SJSA1 (cell line): ENCODE measurements at regions not wholly inside any gene's neighbourhood (a gene's known extent, or its start where the extent isn't known, plus 50 kb on each side); places are given as distances from the start of the nearest gene placed in this dataset.

Source experiments
- DNase-seq, 2 experiments: peaks; one replicate each; pipeline ENCODE4 v3.0.0-alpha.2; 2015 to 2020; ENCODE audit warnings: low spot score in 2 of 2, low read depth in 1 of 2
- H3K27ac ChIP-seq: fragments of 250-450 bp; sonication (Bioruptor Pico); 2 replicates; pipeline ENCODE4 v1.5.1; 2020; ENCODE audit warnings: mild to moderate bottlenecking, moderate library complexity
- H3K27me3 ChIP-seq: fragments of 250-450 bp; sonication (Bioruptor Pico); replicated peaks from 2 replicates; pipeline ENCODE4 v1.5.1; 2020; ENCODE audit warnings: mild to moderate bottlenecking, moderate library complexity
- H3K36me3 ChIP-seq: fragments of 250-450 bp; sonication (Bioruptor Pico); 2 replicates; pipeline ENCODE4 v1.5.1; 2020; ENCODE audit warnings: mild to moderate bottlenecking
- H3K4me1 ChIP-seq: fragments of 250-450 bp; sonication (Bioruptor Pico); replicated peaks from 2 replicates; pipeline ENCODE4 v1.6.1; 2021; ENCODE audit warnings: mild to moderate bottlenecking
- H3K4me3 ChIP-seq: fragments of 250-450 bp; sonication (Bioruptor Pico); 2 replicates; pipeline ENCODE4 v1.5.1; 2020; ENCODE audit warnings: mild to moderate bottlenecking
- H3K9me3 ChIP-seq: fragments of 250-450 bp; sonication (Bioruptor Pico); replicated peaks from 2 replicates; pipeline ENCODE4 v1.5.1; 2020; ENCODE audit warnings: mild to moderate bottlenecking

- no peaks in the 10 kb centered on the region for H3K9me3 ChIP-seq
- no peak for DNase-seq
- H3K27me3 ChIP-seq: no peaks in the 10 kb centered on the region; the same call in 1 of the 2 replicates
- H3K4me1 ChIP-seq: no peaks in the 10 kb centered on the region
- H3K4me3 ChIP-seq: no peak overlapping the region
- no peak overlapping the region for H3K27ac ChIP-seq
- no peaks in the 10 kb centered on the region for H3K36me3 ChIP-seq
Measured at GRCh38 chr12:97169889-97170567, 263.0 kb downstream of the NEDD1 start.

- no peak for DNase-seq
- H3K27me3 ChIP-seq: no peaks in the 10 kb centered on the region; the same call in 1 of the 2 replicates
- no peak overlapping the region for H3K4me3 ChIP-seq
- H3K27ac ChIP-seq: no peak overlapping the region
- H3K9me3 ChIP-seq: no peaks in the 10 kb centered on the region
- no peaks in the 10 kb centered on the region for H3K36me3 ChIP-seq
- no peaks in the 10 kb centered on the region for H3K4me1 ChIP-seq
Measured at GRCh38 chr12:97173688-97174410, 266.8 kb downstream of the NEDD1 start.

GRCh38 chr12:97177481-97177880 lies 270.4 kb downstream of the NEDD1 start:
- H3K4me3 ChIP-seq: no peak overlapping the region
- no peaks in the 10 kb centered on the region for H3K27me3 ChIP-seq
- DNase-seq: no peak
- H3K4me1 ChIP-seq: no peaks in the 10 kb centered on the region
- H3K27ac ChIP-seq: no peak overlapping the region
- H3K36me3 ChIP-seq: no peaks in the 10 kb centered on the region
- H3K9me3 ChIP-seq: no peaks in the 10 kb centered on the region

- Histone ChIP-seq H3K4me1 (no peaks in the 10 kb centered on the region), H3K36me3 (no peaks in the 10 kb centered on the region), H3K9me3 (no peaks in the 10 kb centered on the region), H3K27ac (no peak overlapping the region), H3K4me3 (no peak overlapping the region), H3K27me3 (no peaks in the 10 kb centered on the region)
- DNase-seq: no peak
Measured at GRCh38 chr12:97181571-97182265, 274.7 kb downstream of the NEDD1 start.

- H3K9me3 ChIP-seq: no peaks in the 10 kb centered on the region
- DNase-seq: no peak
- H3K4me3 ChIP-seq: no peak overlapping the region
- no peaks in the 10 kb centered on the region for H3K27me3 ChIP-seq
- no peak overlapping the region for H3K27ac ChIP-seq
- no peaks in the 10 kb centered on the region for H3K36me3 ChIP-seq
- H3K4me1 ChIP-seq: no peaks in the 10 kb centered on the region
Measured at GRCh38 chr12:97182769-97183168, 275.7 kb downstream of the NEDD1 start.

GRCh38 chr12:97184127-97184773 lies 277.2 kb downstream of the NEDD1 start:
- Histone ChIP-seq H3K36me3 (no peaks in the 10 kb centered on the region), H3K4me1 (no peaks in the 10 kb centered on the region), H3K27ac (no peak overlapping the region), H3K27me3 (no peaks in the 10 kb centered on the region), H3K9me3 (no peaks in the 10 kb centered on the region), H3K4me3 (no peak overlapping the region)
- no peak for DNase-seq

GRCh38 chr12:97185567-97185966 lies 277.0 kb upstream of the RMST start:
- no peaks in the 10 kb centered on the region for H3K27me3 ChIP-seq
- no peaks in the 10 kb centered on the region for H3K9me3 ChIP-seq
- no peak overlapping the region for H3K27ac ChIP-seq
- no peak overlapping the region for H3K4me3 ChIP-seq
- no peaks in the 10 kb centered on the region for H3K4me1 ChIP-seq
- no peak for DNase-seq
- H3K36me3 ChIP-seq: no peaks in the 10 kb centered on the region

GRCh38 chr12:97194546-97194945 lies 268.1 kb upstream of the RMST start:
- no peak overlapping the region for H3K4me3 ChIP-seq
- no peaks in the 10 kb centered on the region for H3K36me3 ChIP-seq
- DNase-seq: no peak
- no peaks in the 10 kb centered on the region for H3K9me3 ChIP-seq
- H3K27me3 ChIP-seq: no peaks in the 10 kb centered on the region
- H3K4me1 ChIP-seq: no peaks in the 10 kb centered on the region
- no peak overlapping the region for H3K27ac ChIP-seq

GRCh38 chr12:97200181-97200580 lies 262.4 kb upstream of the RMST start:
- H3K27ac ChIP-seq: no peak overlapping the region
- no peaks in the 10 kb centered on the region for H3K4me1 ChIP-seq
- H3K4me3 ChIP-seq: no peak overlapping the region
- DNase-seq: no peak
- no peaks in the 10 kb centered on the region for H3K27me3 ChIP-seq
- H3K9me3 ChIP-seq: no peaks in the 10 kb centered on the region
- H3K36me3 ChIP-seq: no peaks in the 10 kb centered on the region

- Histone ChIP-seq H3K9me3 (no peaks in the 10 kb centered on the region), H3K36me3 (no peaks in the 10 kb centered on the region), H3K27me3 (0 out of 2 replicates have a peak, but pooled peaks cover 3% of the 10 kb centered on the region), H3K4me1 (no peaks in the 10 kb centered on the region), H3K4me3 (no peak overlapping the region), H3K27ac (no peak overlapping the region)
- DNase-seq: no peak
Measured at GRCh38 chr12:97203408-97203807, 259.2 kb upstream of the RMST start.

- no peak for DNase-seq
- no peak overlapping the region for H3K4me3 ChIP-seq
- no peak overlapping the region for H3K27ac ChIP-seq
- H3K4me1 ChIP-seq: no peaks in the 10 kb centered on the region
- no peaks in the 10 kb centered on the region for H3K9me3 ChIP-seq
- 0 out of 2 replicates have a peak, but pooled peaks cover 3% of the 10 kb centered on the region for H3K27me3 ChIP-seq
- no peaks in the 10 kb centered on the region for H3K36me3 ChIP-seq
Measured at GRCh38 chr12:97209997-97210396, 252.6 kb upstream of the RMST start.

- H3K36me3 ChIP-seq: no peaks in the 10 kb centered on the region
- no peak for DNase-seq
- no peak overlapping the region for H3K4me3 ChIP-seq
- no peaks in the 10 kb centered on the region for H3K9me3 ChIP-seq
- no peaks in the 10 kb centered on the region for H3K27me3 ChIP-seq
- no peak overlapping the region for H3K27ac ChIP-seq
- H3K4me1 ChIP-seq: no peaks in the 10 kb centered on the region
Measured at GRCh38 chr12:97211416-97211930, 251.1 kb upstream of the RMST start.

GRCh38 chr12:97216848-97217247 lies 245.8 kb upstream of the RMST start:
- no peak for DNase-seq
- Histone ChIP-seq H3K36me3 (no peaks in the 10 kb centered on the region), H3K9me3 (no peaks in the 10 kb centered on the region), H3K4me3 (no peak overlapping the region), H3K4me1 (no peaks in the 10 kb centered on the region), H3K27ac (no peak overlapping the region), H3K27me3 (no peaks in the 10 kb centered on the region; the same call in 1 of the 2 replicates)
